HG03159 (cell line): ENCODE measurements at regions not wholly inside any gene's neighbourhood (a gene's known extent, or its start where the extent isn't known, plus 50 kb on each side); places are given as distances from the start of the nearest gene placed in this dataset.

Experiments used
- ATAC-seq: cut with Tn5 transposase; IDR thresholded peaks from one replicate; pipeline ENCODE4 v1.9.1; 2021; ENCODE audit warnings: mild to moderate bottlenecking, moderate library complexity; ENCODE audit not compliant: unreplicated experiment

- no peak for ATAC-seq
Measured at GRCh38 chr11:122354025-122354697, 238.1 kb upstream of the BLID start.

- ATAC-seq = no peak
Measured at GRCh38 chr11:122353561-122353960, 237.5 kb upstream of the BLID start.

- no peak for ATAC-seq
Measured at GRCh38 chr11:122348659-122349409, 232.8 kb upstream of the BLID start.

GRCh38 chr11:122346006-122346405, 230.0 kb upstream of the BLID start:
- ATAC-seq = no peak

GRCh38 chr11:122345586-122345985, 229.6 kb upstream of the BLID start:
- ATAC-seq = no peak

- ATAC-seq = no peak
Measured at GRCh38 chr11:122344215-122344614, 228.2 kb upstream of the BLID start.

GRCh38 chr11:122343210-122343609, 227.2 kb upstream of the BLID start:
- no peak for ATAC-seq

GRCh38 chr11:122342089-122342744, 226.2 kb upstream of the BLID start:
- no peak for ATAC-seq

- ATAC-seq = no peak
Measured at GRCh38 chr11:122341477-122341876, 225.5 kb upstream of the BLID start.

GRCh38 chr11:122340607-122341290, 224.7 kb upstream of the BLID start:
- no peak for ATAC-seq

GRCh38 chr11:122339436-122340060, 223.5 kb upstream of the BLID start:
- ATAC-seq = no peak

- ATAC-seq = no peak
Measured at GRCh38 chr11:122337704-122338103, 221.7 kb upstream of the BLID start.

GRCh38 chr11:122337241-122337640, 221.2 kb upstream of the BLID start:
- ATAC-seq = no peak

- ATAC-seq = no peak
Measured at GRCh38 chr11:122336706-122337105, 220.7 kb upstream of the BLID start.

GRCh38 chr11:122334546-122335339, 218.7 kb upstream of the BLID start:
- ATAC-seq = no peak

- no peak for ATAC-seq
Measured at GRCh38 chr11:122333467-122333866, 217.5 kb upstream of the BLID start.

- no peak for ATAC-seq
Measured at GRCh38 chr11:122331079-122331478, 215.1 kb upstream of the BLID start.

GRCh38 chr11:122330279-122330965, 214.4 kb upstream of the BLID start:
- ATAC-seq = no peak

- ATAC-seq = no peak
Measured at GRCh38 chr11:122327528-122327927, 211.5 kb upstream of the BLID start.
